Parathyroid adenoma (tissue), 2 donors: ENCODE measurements at regions not wholly inside any gene's neighbourhood (a gene's known extent, or its start where the extent isn't known, plus 50 kb on each side); places are given as distances from the start of the nearest gene placed in this dataset.

Experiments
- H2AFZ ChIP-seq: fragments of 300-600 bp; sonication (generic); one replicate; pipeline ENCODE4 v1.7.0; 2017; ENCODE audit warnings: antibody characterized with exemption, mild to moderate bottlenecking
- H3K27ac ChIP-seq: fragments of 300-600 bp; sonication (generic); one replicate; pipeline ENCODE4 v1.7.0; 2017
- H3K27me3 ChIP-seq: fragments of 300-600 bp; sonication (generic); one replicate; pipeline ENCODE4 v1.7.0; 2017; ENCODE audit warnings: low read length; ENCODE audit not compliant: control insufficient read depth, insufficient read depth
- H3K36me3 ChIP-seq: fragments of 300-600 bp; sonication (generic); one replicate; pipeline ENCODE4 v1.7.0; 2017; ENCODE audit warnings: low read length; ENCODE audit not compliant: control insufficient read depth, insufficient read depth
- H3K4me1 ChIP-seq: fragments of 300-600 bp; sonication (generic); one replicate; pipeline ENCODE4 v1.7.0; 2017; ENCODE audit warnings: control low read depth
- H3K4me2 ChIP-seq: fragments of 300-600 bp; sonication (generic); one replicate; pipeline ENCODE4 v1.7.0; 2017; ENCODE audit warnings: low read length
- H3K4me3 ChIP-seq: fragments of 300-600 bp; sonication (generic); one replicate; pipeline ENCODE4 v1.7.0; 2017; ENCODE audit warnings: low read depth, low read length
- H3K79me2 ChIP-seq: fragments of 300-600 bp; sonication (generic); one replicate; pipeline ENCODE4 v1.7.0; 2017; ENCODE audit warnings: control low read depth
- H3K9ac ChIP-seq: fragments of 300-600 bp; sonication (generic); one replicate; pipeline ENCODE4 v1.7.0; 2017; ENCODE audit warnings: mild to moderate bottlenecking
- H3K9me3 ChIP-seq: fragments of 300-600 bp; sonication (generic); one replicate; pipeline ENCODE4 v1.7.0; 2017; ENCODE audit warnings: low read length; ENCODE audit not compliant: control insufficient read depth
- TF ChIP-seq, protein P1 (sequence below): fragments of 300-600 bp; sonication (generic); IDR thresholded peaks from one replicate; pipeline ENCODE4 v1.7.0; 2017; ENCODE audit warnings: antibody characterized with exemption, mild to moderate bottlenecking
- donor health status: primary hyperparathyroidism.

DNA sequence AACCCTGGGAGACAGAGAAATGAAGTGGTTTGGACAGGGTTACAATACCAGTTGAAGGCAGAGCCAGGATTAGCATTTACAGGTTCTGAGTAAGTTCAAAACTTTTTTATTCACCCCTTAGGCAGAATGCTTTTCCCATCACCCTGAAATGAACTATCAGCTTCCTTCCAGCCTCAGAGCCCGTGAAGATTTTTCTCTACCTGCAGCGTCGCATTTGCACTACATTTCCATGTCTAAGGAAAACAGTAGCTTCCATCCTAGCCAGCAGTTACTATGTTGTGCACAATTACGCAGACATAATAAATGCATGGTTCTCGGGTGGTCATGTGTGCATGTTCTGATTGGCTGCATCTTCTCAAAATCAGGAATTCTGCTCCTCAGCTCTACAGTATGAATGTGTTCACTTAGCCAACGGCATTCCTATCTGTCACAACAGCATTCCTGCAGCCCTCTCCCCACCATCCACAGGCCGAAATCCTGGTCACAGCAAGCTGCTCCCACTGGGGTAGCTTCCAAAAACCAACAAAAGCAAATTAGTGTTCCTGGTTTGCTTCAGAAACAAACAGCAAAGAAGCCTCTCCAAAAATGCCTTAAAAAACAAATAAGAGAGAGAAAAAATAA is 510.8 kb upstream of the SEMA6D start:
- Histone ChIP-seq H2AFZ (no peak overlapping the region), H3K4me1 (no peaks in the 10 kb centered on the region), H3K36me3 (no peaks in the 10 kb centered on the region), H3K27me3 (no peaks in the 10 kb centered on the region), H3K27ac (no peak overlapping the region), H3K4me3 (no peak overlapping the region), H3K9ac (no peak overlapping the region), H3K79me2 (no peaks in the 10 kb centered on the region), H3K4me2 (no peak overlapping the region), H3K9me3 (no peaks in the 10 kb centered on the region)
- TF ChIP-seq, protein P1, sequence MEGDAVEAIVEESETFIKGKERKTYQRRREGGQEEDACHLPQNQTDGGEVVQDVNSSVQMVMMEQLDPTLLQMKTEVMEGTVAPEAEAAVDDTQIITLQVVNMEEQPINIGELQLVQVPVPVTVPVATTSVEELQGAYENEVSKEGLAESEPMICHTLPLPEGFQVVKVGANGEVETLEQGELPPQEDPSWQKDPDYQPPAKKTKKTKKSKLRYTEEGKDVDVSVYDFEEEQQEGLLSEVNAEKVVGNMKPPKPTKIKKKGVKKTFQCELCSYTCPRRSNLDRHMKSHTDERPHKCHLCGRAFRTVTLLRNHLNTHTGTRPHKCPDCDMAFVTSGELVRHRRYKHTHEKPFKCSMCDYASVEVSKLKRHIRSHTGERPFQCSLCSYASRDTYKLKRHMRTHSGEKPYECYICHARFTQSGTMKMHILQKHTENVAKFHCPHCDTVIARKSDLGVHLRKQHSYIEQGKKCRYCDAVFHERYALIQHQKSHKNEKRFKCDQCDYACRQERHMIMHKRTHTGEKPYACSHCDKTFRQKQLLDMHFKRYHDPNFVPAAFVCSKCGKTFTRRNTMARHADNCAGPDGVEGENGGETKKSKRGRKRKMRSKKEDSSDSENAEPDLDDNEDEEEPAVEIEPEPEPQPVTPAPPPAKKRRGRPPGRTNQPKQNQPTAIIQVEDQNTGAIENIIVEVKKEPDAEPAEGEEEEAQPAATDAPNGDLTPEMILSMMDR = no peak

DNA sequence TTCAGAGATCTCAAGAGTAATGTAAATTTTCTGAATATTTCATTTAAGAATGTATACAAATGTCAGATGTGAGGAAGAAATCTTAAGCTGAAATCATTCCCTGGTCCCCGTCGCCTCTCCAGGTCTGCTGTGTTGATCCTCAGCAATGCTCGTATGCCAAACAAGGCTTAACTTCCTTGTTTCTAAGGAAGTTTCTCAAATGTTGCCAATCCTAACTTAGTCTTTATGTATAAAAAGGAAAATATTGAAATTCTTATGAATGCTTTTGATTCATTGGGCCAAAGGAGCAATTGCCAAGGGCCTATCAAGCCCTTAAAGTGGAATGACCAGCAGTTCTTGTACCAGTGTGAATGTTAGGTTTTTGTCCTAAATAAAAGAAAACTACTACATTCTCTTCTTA is 507.7 kb upstream of the SEMA6D start:
- H2AFZ ChIP-seq = no peak overlapping the region
- no peaks in the 10 kb centered on the region for H3K4me1 ChIP-seq
- TF ChIP-seq, protein P1 = no peak
- H3K9ac ChIP-seq = no peak overlapping the region
- H3K9me3 ChIP-seq = no peaks in the 10 kb centered on the region
- no peaks in the 10 kb centered on the region for H3K27me3 ChIP-seq
- H3K4me2 ChIP-seq = no peak overlapping the region
- H3K27ac ChIP-seq = no peak overlapping the region
- H3K36me3 ChIP-seq = no peaks in the 10 kb centered on the region
- H3K4me3 ChIP-seq = no peak overlapping the region
- no peaks in the 10 kb centered on the region for H3K79me2 ChIP-seq

DNA sequence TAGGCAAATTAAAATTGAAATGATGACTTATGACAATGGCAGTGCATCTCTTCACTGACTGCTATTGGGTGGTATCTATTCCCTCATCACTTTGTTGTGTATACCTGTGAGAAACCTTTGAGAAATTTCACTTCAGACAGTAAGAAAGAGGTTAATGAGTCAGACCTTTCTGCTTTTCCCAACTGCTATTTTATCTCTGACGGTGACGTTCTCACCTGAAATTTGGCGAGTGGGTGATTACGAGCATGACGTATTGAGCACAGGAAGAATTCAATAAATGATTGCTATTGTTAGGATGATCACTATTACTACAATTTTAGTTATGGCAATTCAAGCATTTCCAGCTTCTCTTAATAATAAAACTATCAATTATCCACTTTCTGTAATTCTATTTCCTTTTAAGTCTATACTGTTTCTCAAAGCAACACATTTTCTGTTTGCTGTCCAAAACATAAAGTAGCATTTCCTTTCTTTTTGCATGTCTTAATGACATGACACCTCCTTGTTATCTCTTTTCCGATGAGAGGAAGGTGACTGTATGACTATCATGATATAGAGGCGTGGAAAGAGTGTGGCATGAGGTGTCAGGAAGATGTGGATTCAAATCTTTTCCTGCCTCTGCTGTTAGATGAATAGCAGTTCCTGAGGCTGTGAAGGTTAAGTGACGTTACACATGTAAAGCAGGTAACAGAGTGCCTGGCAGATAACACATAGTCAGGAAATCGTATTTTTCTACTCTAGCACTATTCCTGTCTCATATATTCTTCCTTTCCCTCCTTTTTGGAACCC is 504.9 kb upstream of the SEMA6D start:
- Histone ChIP-seq H3K9ac (no peak overlapping the region), H2AFZ (no peak overlapping the region), H3K9me3 (no peaks in the 10 kb centered on the region), H3K79me2 (no peaks in the 10 kb centered on the region), H3K27me3 (no peaks in the 10 kb centered on the region), H3K4me2 (no peak overlapping the region), H3K4me1 (no peaks in the 10 kb centered on the region), H3K36me3 (no peaks in the 10 kb centered on the region), H3K27ac (no peak overlapping the region), H3K4me3 (no peak overlapping the region)
- TF ChIP-seq, protein P1 = no peak

DNA sequence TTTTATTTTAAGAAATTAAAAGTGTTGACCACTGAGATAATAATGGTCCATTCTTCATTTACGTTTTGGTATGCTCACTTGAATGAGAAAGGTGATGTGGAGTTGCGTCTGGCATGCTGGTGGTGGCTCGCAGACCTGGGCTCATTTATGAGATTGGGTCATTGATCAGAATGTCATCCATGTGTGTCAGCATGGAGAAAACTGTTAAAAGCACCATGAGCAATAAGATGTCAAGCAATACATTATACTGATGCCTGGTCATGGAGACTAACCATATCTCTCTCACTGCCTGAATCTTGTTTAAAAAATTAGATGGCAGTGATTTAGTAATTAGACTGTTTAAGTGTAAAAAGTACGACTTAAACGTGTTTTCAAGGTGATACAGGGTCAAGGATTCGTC is 503.4 kb upstream of the SEMA6D start:
- H2AFZ ChIP-seq = no peak overlapping the region
- H3K9ac ChIP-seq = no peak overlapping the region
- TF ChIP-seq, protein P1 = no peak
- no peak overlapping the region for H3K4me2 ChIP-seq
- H3K4me3 ChIP-seq = no peak overlapping the region
- H3K36me3 ChIP-seq = no peaks in the 10 kb centered on the region
- no peaks in the 10 kb centered on the region for H3K4me1 ChIP-seq
- H3K27ac ChIP-seq = no peak overlapping the region
- H3K27me3 ChIP-seq = no peaks in the 10 kb centered on the region
- H3K9me3 ChIP-seq = no peaks in the 10 kb centered on the region
- H3K79me2 ChIP-seq = no peaks in the 10 kb centered on the region
